ENCODE measurements at regions not wholly inside any gene's neighbourhood (a gene's known extent, or its start where the extent isn't known, plus 50 kb on each side); places are given as distances from the start of the nearest gene placed in this dataset.

DNA sequence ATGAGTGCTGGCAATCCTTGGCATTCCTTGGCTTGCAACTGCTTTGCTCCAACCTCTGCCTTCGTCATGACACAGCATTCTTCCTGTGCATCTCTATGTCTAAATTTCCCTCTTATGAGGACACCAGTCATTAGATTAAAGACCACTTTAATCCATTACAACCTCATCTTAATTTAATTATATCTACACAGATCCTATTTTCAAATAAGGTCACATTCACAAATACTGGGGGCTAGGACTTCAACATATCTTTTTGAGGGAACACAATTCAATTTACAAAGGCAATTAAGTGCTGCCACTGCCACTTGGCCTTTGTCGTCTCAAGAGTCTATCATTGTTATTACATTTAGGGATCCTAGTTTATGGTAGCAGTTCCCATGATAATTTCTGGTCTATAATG is 163.7 kb upstream of the PPP1R2C start:
- H3K9ac ChIP-seq (ENCODE audit: low read length): no peak overlapping the region
- intact Hi-C loops (cut with micrococcal nuclease): loop anchor here (2.0 to 10.0 kb wide), 5 partner anchors 51 to 1143 kb away; partner anchors contain the start of gene CASK
- TF ChIP-seq, protein P1, sequence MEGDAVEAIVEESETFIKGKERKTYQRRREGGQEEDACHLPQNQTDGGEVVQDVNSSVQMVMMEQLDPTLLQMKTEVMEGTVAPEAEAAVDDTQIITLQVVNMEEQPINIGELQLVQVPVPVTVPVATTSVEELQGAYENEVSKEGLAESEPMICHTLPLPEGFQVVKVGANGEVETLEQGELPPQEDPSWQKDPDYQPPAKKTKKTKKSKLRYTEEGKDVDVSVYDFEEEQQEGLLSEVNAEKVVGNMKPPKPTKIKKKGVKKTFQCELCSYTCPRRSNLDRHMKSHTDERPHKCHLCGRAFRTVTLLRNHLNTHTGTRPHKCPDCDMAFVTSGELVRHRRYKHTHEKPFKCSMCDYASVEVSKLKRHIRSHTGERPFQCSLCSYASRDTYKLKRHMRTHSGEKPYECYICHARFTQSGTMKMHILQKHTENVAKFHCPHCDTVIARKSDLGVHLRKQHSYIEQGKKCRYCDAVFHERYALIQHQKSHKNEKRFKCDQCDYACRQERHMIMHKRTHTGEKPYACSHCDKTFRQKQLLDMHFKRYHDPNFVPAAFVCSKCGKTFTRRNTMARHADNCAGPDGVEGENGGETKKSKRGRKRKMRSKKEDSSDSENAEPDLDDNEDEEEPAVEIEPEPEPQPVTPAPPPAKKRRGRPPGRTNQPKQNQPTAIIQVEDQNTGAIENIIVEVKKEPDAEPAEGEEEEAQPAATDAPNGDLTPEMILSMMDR (IDR thresholded peaks at IDR 0.05): no peak
- TF ChIP-seq EZH2 (IDR thresholded peaks at IDR 0.05; ENCODE audit: borderline replicate concordance, insufficient read depth, low read depth, low read length, poor library complexity, severe bottlenecking): no peak
- peaks cover 0 to 9% (median 3%) of the 10 kb centered on the region in 3 donors for H3K9me3 ChIP-seq (ENCODE audit: control extremely low read depth in 1 of 3, control insufficient read depth in 2 of 3, insufficient read depth in 1 of 3, low read length in 2 of 3)
- no peaks in the 10 kb centered on the region for H3K36me3 ChIP-seq (replicated peaks in 1 of 2; ENCODE audit: control extremely low read depth in 1 of 2, control insufficient read depth in 1 of 2, extremely low read depth in 1 of 2, insufficient read depth in 2 of 2, low read length in 1 of 2)
- peaks cover 56 to 65% of the 10 kb centered on the region in 2 donors for H3K4me1 ChIP-seq (ENCODE audit: control insufficient read depth in 2 of 2, insufficient read depth in 2 of 2, low read length in 2 of 2)
- Mint-ChIP-seq H3K27me3 (no peaks in the 10 kb centered on the region), H3K4me1 (peaks cover 64% of the 10 kb centered on the region), H3K27ac (peak overlapping the region; percentile 99), H3K4me3 (no peak overlapping the region), H3K9me3 (ENCODE audit: insufficient read depth) (peaks cover 3% of the 10 kb centered on the region)
- H3K4me3 ChIP-seq (ENCODE audit: control extremely low read depth in 1 of 5, extremely low read depth in 1 of 5, insufficient read depth in 1 of 5, low read depth in 2 of 5, low read length in 4 of 5): peak overlapping the region in 1 of 5 experiments; percentile 3
- WGBS (ENCODE audit: insufficient coverage): 100% methylated on average over 1 of the region's 2 CpGs
- no peak overlapping the region for H2AFZ ChIP-seq (ENCODE audit: insufficient read depth, low read depth, low read length, poor library complexity, severe bottlenecking)
- POLR2A ChIA-PET: no interaction called here
- H3K27me3 ChIP-seq (replicated peaks in 1 of 4; ENCODE audit: control extremely low read depth in 1 of 4, control insufficient read depth in 3 of 4, insufficient read depth in 4 of 4, low read length in 3 of 4): no peaks in the 10 kb centered on the region
- CTCF ChIA-PET: interaction anchor here (3.4 kb wide), 1 partner anchor 1143 kb away, joined by 25 read pairs; no protein-coding TSS in a partner anchor
- H3K79me2 ChIP-seq (ENCODE audit: control insufficient read depth, insufficient read depth, low read length): no peaks in the 10 kb centered on the region
- no peaks in the 10 kb centered on the region for H4K20me1 ChIP-seq (ENCODE audit: control insufficient read depth, insufficient read depth, low read length, poor library complexity, severe bottlenecking)
- no peak overlapping the region for H3K4me2 ChIP-seq (replicated peaks; ENCODE audit: low read depth, low read length, poor library complexity, severe bottlenecking)
- H3K27ac ChIP-seq (ENCODE audit: low read length in 2 of 2): peak overlapping the region; percentile 79 to 89
- DNase-seq (no peak), ATAC-seq (ENCODE audit: low read depth) (no peak)

Data from B cell (primary cell).